ENCODE measurements at regions not wholly inside any gene's neighbourhood (a gene's known extent, or its start where the extent isn't known, plus 50 kb on each side); places are given as distances from the start of the nearest gene placed in this dataset.

DNA sequence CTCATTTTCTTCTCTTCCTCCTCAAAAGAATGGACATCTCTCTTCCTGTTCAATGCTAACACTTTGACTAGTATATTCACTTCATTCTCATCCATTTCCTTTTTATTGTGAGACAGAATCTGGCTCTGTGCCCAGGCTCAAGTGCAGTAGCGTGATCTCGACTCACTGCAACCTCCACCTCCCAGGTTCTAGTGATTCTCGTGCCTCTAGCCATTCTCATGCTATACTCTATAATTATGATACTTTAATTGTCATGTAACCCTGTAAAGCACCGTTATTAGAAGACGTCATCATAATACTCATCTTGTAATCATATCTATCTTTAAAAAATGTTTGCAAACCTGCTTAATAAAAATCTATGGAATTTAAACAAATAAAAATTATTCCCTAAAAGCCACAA lies 107.0 kb downstream of the SHOX2 start:
- Histone ChIP-seq H3K36me3 (ENCODE audit: control insufficient read depth, insufficient read depth, low read length) (no peaks in the 10 kb centered on the region), H3K27me3 (ENCODE audit: control insufficient read depth in 2 of 2, insufficient read depth in 2 of 2, low read length in 2 of 2) (no peaks in the 10 kb centered on the region), H3K4me1 (replicated peaks in 1 of 2; ENCODE audit: control insufficient read depth in 2 of 2, insufficient read depth in 2 of 2, low read length in 2 of 2) (no peaks in the 10 kb centered on the region), H3K4me3 (no peak overlapping the region), H2AFZ (ENCODE audit: low read depth, low read length) (no peak overlapping the region), H3K9ac (ENCODE audit: insufficient read depth in 1 of 2, low read depth in 2 of 2, low read length in 2 of 2) (no peak overlapping the region), H3K4me2 (ENCODE audit: insufficient read depth, low read length) (no peak overlapping the region), H3K9me3 (replicated peaks; ENCODE audit: control insufficient read depth, insufficient read depth, low read depth, low read length) (no peaks in the 10 kb centered on the region), H3K27ac (ENCODE audit: extremely low read depth, low read depth, low read length) (no peak overlapping the region), H3K9me1 (ENCODE audit: control insufficient read depth, insufficient read depth, low read length) (no peaks in the 10 kb centered on the region), H3K79me2 (ENCODE audit: control insufficient read depth, insufficient read depth, low read length) (no peaks in the 10 kb centered on the region), H4K20me1 (replicated peaks; ENCODE audit: control insufficient read depth, insufficient read depth, low read length) (no peaks in the 10 kb centered on the region)
- no TSS peak for BruUV-seq (replicated peaks)
- CTCF ChIA-PET (ENCODE audit: low intra/inter-chr PET ratio), result no interaction called here
- POLR2A ChIA-PET, result no interaction called here
- FAIRE-seq, result no peak
- intact Hi-C loops (cut with micrococcal nuclease) (no loop called here), in situ Hi-C loops (cut with MboI) (no loop called here)
- TF ChIP-seq NFIC (IDR thresholded peaks at IDR 0.05) (peak; percentile 16; the same call in 1 of the 2 replicates), NFXL1 (CRISPR knock-in tag; IDR thresholded peaks at IDR 0.05) (no peak)
- 1% methylated on average over 5 of the region's 5 CpGs for WGBS (ENCODE audit: insufficient coverage, low coverage, missing lambda C conversion rate)
- DNase-seq (ENCODE audit: extremely low read depth in 1 of 4, low spot score in 3 of 4), result no peak
- no peak for ATAC-seq

DNA sequence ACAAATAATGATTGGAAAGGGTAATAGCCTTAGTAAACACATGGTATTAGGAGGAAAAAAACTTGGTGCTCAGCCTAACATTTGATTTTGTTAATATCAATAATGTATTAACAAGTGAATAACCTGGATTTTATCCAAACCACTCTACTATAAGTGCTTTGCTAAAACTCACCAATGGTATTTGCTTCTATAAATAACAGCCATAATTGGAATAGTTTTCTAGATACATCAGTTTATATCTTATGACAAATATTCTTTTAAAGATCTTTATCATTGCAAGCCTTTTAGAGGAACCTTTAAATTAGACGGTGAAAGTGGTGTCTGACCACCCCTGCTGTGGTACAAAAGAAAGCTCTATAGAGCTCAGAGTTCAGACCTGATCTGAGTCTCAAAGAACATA lies 123.9 kb downstream of the SHOX2 start:
- CTCF ChIA-PET (ENCODE audit: low intra/inter-chr PET ratio), result no interaction called here
- ATAC-seq, result no peak
- Histone ChIP-seq H3K79me2 (ENCODE audit: control insufficient read depth, insufficient read depth, low read length) (no peaks in the 10 kb centered on the region), H3K9ac (ENCODE audit: insufficient read depth in 1 of 2, low read depth in 2 of 2, low read length in 2 of 2) (no peak overlapping the region), H3K27ac (ENCODE audit: extremely low read depth, low read depth, low read length) (no peak overlapping the region), H3K4me1 (replicated peaks in 1 of 2; ENCODE audit: control insufficient read depth in 2 of 2, insufficient read depth in 2 of 2, low read length in 2 of 2) (no peaks in the 10 kb centered on the region), H4K20me1 (replicated peaks; ENCODE audit: control insufficient read depth, insufficient read depth, low read length) (no peaks in the 10 kb centered on the region), H3K9me3 (replicated peaks; ENCODE audit: control insufficient read depth, insufficient read depth, low read depth, low read length) (no peaks in the 10 kb centered on the region), H3K4me3 (no peak overlapping the region), H3K27me3 (ENCODE audit: control insufficient read depth in 2 of 2, insufficient read depth in 2 of 2, low read length in 2 of 2) (no peaks in the 10 kb centered on the region), H3K9me1 (ENCODE audit: control insufficient read depth, insufficient read depth, low read length) (no peaks in the 10 kb centered on the region), H2AFZ (ENCODE audit: low read depth, low read length) (no peak overlapping the region), H3K36me3 (ENCODE audit: control insufficient read depth, insufficient read depth, low read length) (no peaks in the 10 kb centered on the region), H3K4me2 (ENCODE audit: insufficient read depth, low read length) (no peak overlapping the region)
- in situ Hi-C loops (cut with MboI), result no loop called here
- BruUV-seq (replicated peaks), result no TSS peak
- FAIRE-seq, result no peak
- DNase-seq (ENCODE audit: extremely low read depth in 1 of 4, low spot score in 3 of 4), result no peak
- intact Hi-C loops (cut with micrococcal nuclease), result no loop called here
- POLR2A ChIA-PET, result no interaction called here
- 0% methylated on average over 1 of the region's 1 CpG for WGBS (ENCODE audit: insufficient coverage, low coverage, missing lambda C conversion rate)
- TF ChIP-seq, protein P1, sequence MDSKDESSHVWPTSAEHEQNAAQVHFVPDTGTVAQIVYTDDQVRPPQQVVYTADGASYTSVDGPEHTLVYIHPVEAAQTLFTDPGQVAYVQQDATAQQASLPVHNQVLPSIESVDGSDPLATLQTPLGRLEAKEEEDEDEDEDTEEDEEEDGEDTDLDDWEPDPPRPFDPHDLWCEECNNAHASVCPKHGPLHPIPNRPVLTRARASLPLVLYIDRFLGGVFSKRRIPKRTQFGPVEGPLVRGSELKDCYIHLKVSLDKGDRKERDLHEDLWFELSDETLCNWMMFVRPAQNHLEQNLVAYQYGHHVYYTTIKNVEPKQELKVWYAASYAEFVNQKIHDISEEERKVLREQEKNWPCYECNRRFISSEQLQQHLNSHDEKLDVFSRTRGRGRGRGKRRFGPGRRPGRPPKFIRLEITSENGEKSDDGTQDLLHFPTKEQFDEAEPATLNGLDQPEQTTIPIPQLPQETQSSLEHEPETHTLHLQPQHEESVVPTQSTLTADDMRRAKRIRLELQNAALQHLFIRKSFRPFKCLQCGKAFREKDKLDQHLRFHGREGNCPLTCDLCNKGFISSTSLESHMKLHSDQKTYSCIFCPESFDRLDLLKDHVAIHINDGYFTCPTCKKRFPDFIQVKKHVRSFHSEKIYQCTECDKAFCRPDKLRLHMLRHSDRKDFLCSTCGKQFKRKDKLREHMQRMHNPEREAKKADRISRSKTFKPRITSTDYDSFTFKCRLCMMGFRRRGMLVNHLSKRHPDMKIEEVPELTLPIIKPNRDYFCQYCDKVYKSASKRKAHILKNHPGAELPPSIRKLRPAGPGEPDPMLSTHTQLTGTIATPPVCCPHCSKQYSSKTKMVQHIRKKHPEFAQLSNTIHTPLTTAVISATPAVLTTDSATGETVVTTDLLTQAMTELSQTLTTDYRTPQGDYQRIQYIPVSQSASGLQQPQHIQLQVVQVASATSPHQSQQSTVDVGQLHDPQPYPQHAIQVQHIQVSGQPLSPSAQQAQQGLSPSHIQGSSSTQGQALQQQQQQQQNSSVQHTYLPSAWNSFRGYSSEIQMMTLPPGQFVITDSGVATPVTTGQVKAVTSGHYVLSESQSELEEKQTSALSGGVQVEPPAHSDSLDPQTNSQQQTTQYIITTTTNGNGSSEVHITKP (IDR thresholded peaks at IDR 0.05; ENCODE audit: partially characterized antibody), result no peak
- TF ChIP-seq RBM14 (IDR thresholded peaks at IDR 0.05; ENCODE audit: borderline replicate concordance, insufficient read depth, low read depth, low read length) (no peak), L3MBTL2 (IDR thresholded peaks at IDR 0.05) (no peak), TEAD4 (IDR thresholded peaks at IDR 0.05; ENCODE audit: low read length) (no peak), TEAD4 (CRISPR knock-in tag; IDR thresholded peaks at IDR 0.05; ENCODE audit: borderline replicate concordance) (no peak), NCOA2 (IDR thresholded peaks at IDR 0.05; ENCODE audit: partially characterized antibody in 2 of 2) (no peak)
